ENCODE measurements at regions not wholly inside any gene's neighbourhood (a gene's known extent, or its start where the extent isn't known, plus 50 kb on each side); places are given as distances from the start of the nearest gene placed in this dataset.

DNA sequence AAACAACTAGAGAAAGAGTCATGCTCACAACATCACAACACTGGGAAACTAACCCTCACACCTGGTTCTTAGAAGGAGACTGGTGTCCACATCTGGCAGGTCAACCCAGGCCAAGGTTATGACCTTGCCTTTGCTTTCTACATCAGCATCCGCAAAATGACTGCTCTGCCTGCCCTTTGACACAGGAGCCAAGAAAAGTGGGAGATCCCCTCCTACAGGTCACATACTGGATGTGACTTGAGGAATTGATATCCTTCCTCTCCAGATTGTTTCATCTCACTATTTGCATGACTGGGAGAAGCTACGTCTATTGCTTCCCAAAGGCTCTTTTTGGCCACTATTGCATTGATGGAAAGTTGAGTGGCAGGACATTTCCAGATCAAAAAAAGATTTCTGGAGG lies 115.5 kb downstream of the MIS18A start:
- H3K4me1 ChIP-seq (ENCODE audit: insufficient read depth): no peaks in the 10 kb centered on the region
- no peak overlapping the region for H3K4me3 ChIP-seq
- H2AFZ ChIP-seq: no peak overlapping the region
- Mint-ChIP-seq H3K36me3 (ENCODE audit: low read depth) (no peaks in the 10 kb centered on the region), H3K4me1 (peaks cover 4% of the 10 kb centered on the region; the same call in 2 of the 3 replicates), H3K9me3 (no peaks in the 10 kb centered on the region), H3K4me3 (no peak overlapping the region), H3K27me3 (ENCODE audit: insufficient read depth, low read depth, poor library complexity) (peaks cover 6% of the 10 kb centered on the region), H3K27ac (no peak overlapping the region)
- no peaks in the 10 kb centered on the region for H3K79me2 ChIP-seq (replicated peaks; ENCODE audit: insufficient read depth)
- TF ChIP-seq, protein P1, sequence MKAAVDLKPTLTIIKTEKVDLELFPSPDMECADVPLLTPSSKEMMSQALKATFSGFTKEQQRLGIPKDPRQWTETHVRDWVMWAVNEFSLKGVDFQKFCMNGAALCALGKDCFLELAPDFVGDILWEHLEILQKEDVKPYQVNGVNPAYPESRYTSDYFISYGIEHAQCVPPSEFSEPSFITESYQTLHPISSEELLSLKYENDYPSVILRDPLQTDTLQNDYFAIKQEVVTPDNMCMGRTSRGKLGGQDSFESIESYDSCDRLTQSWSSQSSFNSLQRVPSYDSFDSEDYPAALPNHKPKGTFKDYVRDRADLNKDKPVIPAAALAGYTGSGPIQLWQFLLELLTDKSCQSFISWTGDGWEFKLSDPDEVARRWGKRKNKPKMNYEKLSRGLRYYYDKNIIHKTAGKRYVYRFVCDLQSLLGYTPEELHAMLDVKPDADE (IDR thresholded peaks at IDR 0.05): no peak
- TF ChIP-seq, protein P2, sequence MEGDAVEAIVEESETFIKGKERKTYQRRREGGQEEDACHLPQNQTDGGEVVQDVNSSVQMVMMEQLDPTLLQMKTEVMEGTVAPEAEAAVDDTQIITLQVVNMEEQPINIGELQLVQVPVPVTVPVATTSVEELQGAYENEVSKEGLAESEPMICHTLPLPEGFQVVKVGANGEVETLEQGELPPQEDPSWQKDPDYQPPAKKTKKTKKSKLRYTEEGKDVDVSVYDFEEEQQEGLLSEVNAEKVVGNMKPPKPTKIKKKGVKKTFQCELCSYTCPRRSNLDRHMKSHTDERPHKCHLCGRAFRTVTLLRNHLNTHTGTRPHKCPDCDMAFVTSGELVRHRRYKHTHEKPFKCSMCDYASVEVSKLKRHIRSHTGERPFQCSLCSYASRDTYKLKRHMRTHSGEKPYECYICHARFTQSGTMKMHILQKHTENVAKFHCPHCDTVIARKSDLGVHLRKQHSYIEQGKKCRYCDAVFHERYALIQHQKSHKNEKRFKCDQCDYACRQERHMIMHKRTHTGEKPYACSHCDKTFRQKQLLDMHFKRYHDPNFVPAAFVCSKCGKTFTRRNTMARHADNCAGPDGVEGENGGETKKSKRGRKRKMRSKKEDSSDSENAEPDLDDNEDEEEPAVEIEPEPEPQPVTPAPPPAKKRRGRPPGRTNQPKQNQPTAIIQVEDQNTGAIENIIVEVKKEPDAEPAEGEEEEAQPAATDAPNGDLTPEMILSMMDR (conservative IDR thresholded peaks at IDR 0.05; ENCODE audit: low read depth in 2 of 2): peak; percentile 25 to 52; a peak in 3 of 4 replicates
- TF ChIP-seq STAT1 (IDR thresholded peaks at IDR 0.05; ENCODE audit: unreplicated experiment): no peak
- no peaks in the 10 kb centered on the region for H3K9me2 ChIP-seq (ENCODE audit: insufficient read depth)
- H3K27ac ChIP-seq (ENCODE audit: low read depth): no peak overlapping the region
- peak; percentile 41; the same call in 2 of the 3 replicates for ATAC-seq
- no peak overlapping the region for H3K4me2 ChIP-seq
- no peaks in the 10 kb centered on the region for H3K36me3 ChIP-seq (ENCODE audit: insufficient read depth)
- peak; percentile 21 for DNase-seq (ENCODE audit: low spot score)
- H4K20me1 ChIP-seq (replicated peaks; ENCODE audit: insufficient read depth): no peaks in the 10 kb centered on the region
- H3K27me3 ChIP-seq (ENCODE audit: insufficient read depth): no peaks in the 10 kb centered on the region
- H3F3A ChIP-seq (replicated peaks; ENCODE audit: low read depth): no peaks in the 10 kb centered on the region

DNA sequence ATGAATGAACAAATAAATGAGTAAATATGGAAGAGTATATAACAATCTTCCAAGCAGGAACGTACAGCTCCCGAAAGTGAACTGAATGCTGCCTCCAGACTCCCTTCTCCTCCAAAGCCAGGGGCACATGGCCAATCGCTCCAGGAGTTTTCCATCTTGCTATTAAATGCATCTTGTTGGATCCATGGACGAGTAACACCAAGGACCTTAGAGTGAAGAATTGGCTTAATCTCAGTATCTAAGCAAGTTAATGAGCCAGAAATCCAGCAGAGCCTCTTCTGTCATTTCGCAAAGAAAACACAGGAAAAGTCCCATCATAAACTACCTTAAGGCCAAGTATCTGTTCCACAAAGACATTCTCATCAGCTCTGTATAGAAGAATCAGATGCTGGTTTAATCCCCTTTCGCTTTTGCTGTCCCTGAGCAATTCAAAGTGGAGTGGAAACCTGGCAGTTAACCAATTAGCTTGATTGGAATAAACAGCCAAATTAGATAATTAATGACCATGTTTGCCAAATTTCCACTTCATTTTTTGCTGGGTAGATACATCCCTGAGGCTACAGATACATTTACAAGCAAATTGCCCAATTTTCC lies 116.0 kb downstream of the MIS18A start:
- H3K27ac ChIP-seq (ENCODE audit: low read depth): no peak overlapping the region
- Mint-ChIP-seq H3K4me3 (no peak overlapping the region), H3K4me1 (peaks cover 4% of the 10 kb centered on the region; the same call in 2 of the 3 replicates), H3K9me3 (no peaks in the 10 kb centered on the region), H3K27ac (no peak overlapping the region), H3K27me3 (ENCODE audit: insufficient read depth, low read depth, poor library complexity) (peaks cover 6% of the 10 kb centered on the region), H3K36me3 (ENCODE audit: low read depth) (no peaks in the 10 kb centered on the region)
- H2AFZ ChIP-seq: no peak overlapping the region
- no peak for DNase-seq (ENCODE audit: low spot score)
- H3K4me3 ChIP-seq: no peak overlapping the region
- no peaks in the 10 kb centered on the region for H3K27me3 ChIP-seq (ENCODE audit: insufficient read depth)
- H4K20me1 ChIP-seq (replicated peaks; ENCODE audit: insufficient read depth): no peaks in the 10 kb centered on the region
- H3K9me2 ChIP-seq (ENCODE audit: insufficient read depth): no peaks in the 10 kb centered on the region
- no peak for ATAC-seq
- no peaks in the 10 kb centered on the region for H3K36me3 ChIP-seq (ENCODE audit: insufficient read depth)
- no peaks in the 10 kb centered on the region for H3F3A ChIP-seq (replicated peaks; ENCODE audit: low read depth)
- no peak overlapping the region for H3K4me2 ChIP-seq
- no peaks in the 10 kb centered on the region for H3K79me2 ChIP-seq (replicated peaks; ENCODE audit: insufficient read depth)
- H3K4me1 ChIP-seq (ENCODE audit: insufficient read depth): peaks cover 1% of the 10 kb centered on the region; the same call in 1 of the 2 replicates
- TF ChIP-seq ZNF331 (CRISPR knock-in tag; IDR thresholded peaks at IDR 0.05; ENCODE audit: low read depth) (no peak), EZH2 (IDR thresholded peaks at IDR 0.05; ENCODE audit: low read depth, unreplicated experiment) (no peak), EZH2phosphoT487 (IDR thresholded peaks at IDR 0.05; ENCODE audit: unreplicated experiment) (no peak), JUNB (IDR thresholded peaks at IDR 0.05; ENCODE audit: unreplicated experiment) (no peak), CREB1 (CRISPR knock-in tag; IDR thresholded peaks at IDR 0.05; ENCODE audit: low read depth) (no peak), STAT1 (IDR thresholded peaks at IDR 0.05; ENCODE audit: unreplicated experiment) (no peak), POLR2AphosphoS5 (IDR thresholded peaks at IDR 0.05; ENCODE audit: low read depth) (no peak), NANOG (IDR thresholded peaks at IDR 0.05; ENCODE audit: borderline replicate concordance) (no peak)
- TF ChIP-seq, protein P3, sequence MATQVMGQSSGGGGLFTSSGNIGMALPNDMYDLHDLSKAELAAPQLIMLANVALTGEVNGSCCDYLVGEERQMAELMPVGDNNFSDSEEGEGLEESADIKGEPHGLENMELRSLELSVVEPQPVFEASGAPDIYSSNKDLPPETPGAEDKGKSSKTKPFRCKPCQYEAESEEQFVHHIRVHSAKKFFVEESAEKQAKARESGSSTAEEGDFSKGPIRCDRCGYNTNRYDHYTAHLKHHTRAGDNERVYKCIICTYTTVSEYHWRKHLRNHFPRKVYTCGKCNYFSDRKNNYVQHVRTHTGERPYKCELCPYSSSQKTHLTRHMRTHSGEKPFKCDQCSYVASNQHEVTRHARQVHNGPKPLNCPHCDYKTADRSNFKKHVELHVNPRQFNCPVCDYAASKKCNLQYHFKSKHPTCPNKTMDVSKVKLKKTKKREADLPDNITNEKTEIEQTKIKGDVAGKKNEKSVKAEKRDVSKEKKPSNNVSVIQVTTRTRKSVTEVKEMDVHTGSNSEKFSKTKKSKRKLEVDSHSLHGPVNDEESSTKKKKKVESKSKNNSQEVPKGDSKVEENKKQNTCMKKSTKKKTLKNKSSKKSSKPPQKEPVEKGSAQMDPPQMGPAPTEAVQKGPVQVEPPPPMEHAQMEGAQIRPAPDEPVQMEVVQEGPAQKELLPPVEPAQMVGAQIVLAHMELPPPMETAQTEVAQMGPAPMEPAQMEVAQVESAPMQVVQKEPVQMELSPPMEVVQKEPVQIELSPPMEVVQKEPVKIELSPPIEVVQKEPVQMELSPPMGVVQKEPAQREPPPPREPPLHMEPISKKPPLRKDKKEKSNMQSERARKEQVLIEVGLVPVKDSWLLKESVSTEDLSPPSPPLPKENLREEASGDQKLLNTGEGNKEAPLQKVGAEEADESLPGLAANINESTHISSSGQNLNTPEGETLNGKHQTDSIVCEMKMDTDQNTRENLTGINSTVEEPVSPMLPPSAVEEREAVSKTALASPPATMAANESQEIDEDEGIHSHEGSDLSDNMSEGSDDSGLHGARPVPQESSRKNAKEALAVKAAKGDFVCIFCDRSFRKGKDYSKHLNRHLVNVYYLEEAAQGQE (IDR thresholded peaks at IDR 0.05; ENCODE audit: unreplicated experiment): no peak
- TF ChIP-seq, protein P1 (IDR thresholded peaks at IDR 0.05): no peak
